GM12878 (cell line): ENCODE measurements at regions not wholly inside any gene's neighbourhood (a gene's known extent, or its start where the extent isn't known, plus 50 kb on each side); places are given as distances from the start of the nearest gene placed in this dataset.

Experiments used
- ATAC-seq: fragments of 200-7000 bp; cut with Tn5 transposase; 3 replicates; pipeline ENCODE4 v1.9.1; 2020; ENCODE audit warnings: mild to moderate bottlenecking, moderate library complexity
- BruUV-seq: library from RNA; stranded (reverse); fragments of 400-500 nt; replicated peaks from 2 replicates; lab custom pipeline; 2021; lab: Mats Ljungman, UMichigan
- CTCF ChIA-PET: fragments of 300-600 bp; sonication (Branson Sonifier 250); formaldehyde crosslinking; extraction: SDS; loops from one replicate; lab custom pipeline; 2021; ENCODE audit warnings: inconsistent platforms; lab: Yijun Ruan, JAX
- POLR2A ChIA-PET: fragments of 350-600 bp; formaldehyde crosslinking; extraction: SDS; loops from one replicate; lab custom pipeline; 2021; ENCODE audit warnings: inconsistent platforms; lab: Charles Lee
- RAD21 ChIA-PET: fragments of 300-600 bp; sonication (Branson Sonifier 250); formaldehyde crosslinking; loops from one replicate; lab custom pipeline; 2023; ENCODE audit warnings: antibody characterized with exemption; ENCODE audit not compliant: unreplicated experiment; lab: Charles Lee
- SMC1A ChIA-PET: fragments of 300-600 bp; sonication (Branson Sonifier 250); formaldehyde crosslinking; loops from one replicate; lab custom pipeline; 2023; ENCODE audit not compliant: unreplicated experiment, uncharacterized antibody; lab: Charles Lee
- DNase-seq: peaks from one replicate; pipeline ENCODE4 v3.0.0-alpha.2; 2011; ENCODE audit warnings: low read depth, low spot score
- FAIRE-seq: peaks from 3 replicates; lab custom pipeline; 2011; peaks lifted over from hg19 to GRCh38; lab: Jason Lieb, UNC
- H2AFZ ChIP-seq: 2 replicates; pipeline ENCODE4 v1.6.0; 2011; ENCODE audit warnings: low read depth, low read length, control low read depth; ENCODE audit not compliant: control insufficient read depth
- H3K27ac ChIP-seq: 2 replicates; pipeline ENCODE4 v1.5.1; 2011; ENCODE audit warnings: control low read depth; ENCODE audit not compliant: control insufficient read depth, insufficient read depth
- H3K27me3 ChIP-seq, 2 experiments: replicated peaks in 1 of 2; 2 replicates each; pipeline versions ENCODE4 v1.6.0 to v1.6.1; 2011; ENCODE audit warnings: low read length in 1 of 2; ENCODE audit not compliant: control insufficient read depth in 2 of 2, insufficient read depth in 2 of 2
- H3K36me3 ChIP-seq, 2 experiments: 2 replicates each; pipeline ENCODE4 v1.5.1; 2011; ENCODE audit warnings: low read length in 1 of 2; ENCODE audit not compliant: control insufficient read depth in 2 of 2, insufficient read depth in 2 of 2
- H3K4me1 ChIP-seq: 2 replicates; pipeline ENCODE4 v1.6.1; 2011; ENCODE audit warnings: mild to moderate bottlenecking, low read length, moderate library complexity, mixed read lengths; ENCODE audit not compliant: control insufficient read depth, insufficient read depth
- H3K4me2 ChIP-seq: 2 replicates; pipeline ENCODE4 v1.6.0; 2011; ENCODE audit warnings: control low read depth; ENCODE audit not compliant: control insufficient read depth, insufficient read depth
- H3K4me3 ChIP-seq: fragments of 200-600 bp; sonication (generic); 2 replicates; pipeline ENCODE4 v1.5.1; 2016
- H3K79me2 ChIP-seq: 2 replicates; pipeline ENCODE4 v1.6.0; 2011; ENCODE audit warnings: low read length; ENCODE audit not compliant: control insufficient read depth, insufficient read depth
- H3K9ac ChIP-seq: 2 replicates; pipeline ENCODE4 v1.8.0; 2011; ENCODE audit warnings: low read length, control low read depth, mixed read lengths; ENCODE audit not compliant: control insufficient read depth, insufficient read depth
- H3K9me3 ChIP-seq: replicated peaks from 3 replicates; pipeline ENCODE4 v1.5.1; 2011; ENCODE audit warnings: mild to moderate bottlenecking, low read length; ENCODE audit not compliant: control insufficient read depth, insufficient read depth
- H4K20me1 ChIP-seq: 2 replicates; pipeline ENCODE4 v1.6.0; 2011; ENCODE audit not compliant: control insufficient read depth, insufficient read depth
- CBFB ChIP-seq: IDR thresholded peaks from 2 replicates; pipeline ENCODE4 v1.6.1; 2016; ENCODE audit warnings: antibody characterized with exemption, low read depth
- HDAC2 ChIP-seq: fragments of 200-600 bp; sonication (generic); IDR thresholded peaks from 2 replicates; pipeline ENCODE4 v1.6.1; 2017
- NBN ChIP-seq: fragments of 450-650 bp; IDR thresholded peaks from 2 replicates; pipeline ENCODE4 v1.6.1; 2016
- PAX5 ChIP-seq: IDR thresholded peaks from 2 replicates; pipeline ENCODE4 v1.6.1; 2011; ENCODE audit warnings: low read depth, low read length, borderline replicate concordance
- SIN3A ChIP-seq: IDR thresholded peaks from 2 replicates; pipeline ENCODE4 v1.6.1; 2012; ENCODE audit warnings: low read depth, low read length, improper control_type of control experiment
- WRNIP1 ChIP-seq: IDR thresholded peaks from 2 replicates; pipeline ENCODE4 v1.6.1; 2011; ENCODE audit warnings: low read depth, low read length, improper control_type of control experiment, borderline replicate concordance
- WGBS: methylation state at CpG from one replicate; pipeline ENCODE4 v1.1.6; 2016; ENCODE audit warnings: low lambda C conversion rate; ENCODE audit not compliant: insufficient replicate concordance, insufficient coverage; ENCODE audit errors: missing lambda C conversion rate; 5-methylcytosine and 5-hydroxymethylcytosine counted together
- in situ Hi-C: fragments of 300-500 bp; cut with MboI; formaldehyde crosslinking; loops from 9 replicates; pipeline ENCODE4 v1.14.3; 2018; ENCODE audit warnings: mixed read lengths
- intact Hi-C: fragments of 100-400 bp; cut with micrococcal nuclease; formaldehyde crosslinking; loops from one replicate; pipeline ENCODE4 v1.14.2; 2022; ENCODE audit not compliant: unreplicated experiment

- Histone ChIP-seq H3K4me2 (no peak overlapping the region), H3K4me3 (no peak overlapping the region), H3K27ac (no peak overlapping the region)
- TF ChIP-seq WRNIP1, result no peak
- no peak for TF ChIP-seq PAX5
- no peak for TF ChIP-seq CBFB
- TF ChIP-seq, all 136 proteins: peak for 0
- intact Hi-C loops, result loop anchor here (5.0 kb wide), 1 partner anchor 292 kb away; no protein-coding TSS in a partner anchor
- peak; percentile 28; the same call in 1 of the 3 replicates for ATAC-seq
- Histone ChIP-seq H2AFZ (no peak overlapping the region), H4K20me1 (no peaks in the 10 kb centered on the region), H3K9ac (no peak overlapping the region), H3K9me3 (no peaks in the 10 kb centered on the region), H3K36me3 (no peaks in the 10 kb centered on the region), H3K4me1 (no peaks in the 10 kb centered on the region), H3K79me2 (no peaks in the 10 kb centered on the region), H3K27me3 (no peaks in the 10 kb centered on the region)
- ChIA-PET RAD21 (interaction anchor here (1.0 to 6.6 kb wide), 3 partner anchors 95 to 218 kb away, joined by 3 to 61 read pairs (median 3); partner anchors contain the start of gene PHLDA1), CTCF (interaction anchor here (2.6 kb wide), 1 partner anchor 212 kb away, joined by 6 read pairs; the partner anchor contains the start of gene PHLDA1), POLR2A (interaction anchor here (1.2 kb wide), 1 partner anchor 8 kb away, joined by 3 read pairs; no protein-coding TSS in a partner anchor), SMC1A (interaction anchor here (0.6 to 2.9 kb wide), 13 partner anchors 9 to 222 kb away, joined by 3 to 9 read pairs (median 3); no protein-coding TSS in a partner anchor)
- WGBS, result 45% methylated on average over 5 of the region's 5 CpGs
- no peak for DNase-seq
- in situ Hi-C loops, result no loop called here
- FAIRE-seq, result no peak
- no TSS peak for BruUV-seq
These were observed 212.1 kb downstream of the PHLDA1 start for GRCh38 chr12:75819512-75819911.

GRCh38 chr12:75818863-75819262, 212.7 kb downstream of the PHLDA1 start:
- no peak for FAIRE-seq
- Histone ChIP-seq H3K79me2 (no peaks in the 10 kb centered on the region), H3K36me3 (no peaks in the 10 kb centered on the region), H3K4me1 (no peaks in the 10 kb centered on the region), H3K4me3 (no peak overlapping the region), H2AFZ (no peak overlapping the region), H3K27me3 (no peaks in the 10 kb centered on the region), H3K4me2 (no peak overlapping the region), H3K27ac (no peak overlapping the region), H4K20me1 (no peaks in the 10 kb centered on the region), H3K9ac (no peak overlapping the region), H3K9me3 (no peaks in the 10 kb centered on the region)
- no peak for DNase-seq
- BruUV-seq, result no TSS peak
- in situ Hi-C loops (no loop called here), intact Hi-C loops (loop anchor here (5.0 kb wide), 1 partner anchor 292 kb away; no protein-coding TSS in a partner anchor)
- ChIA-PET CTCF (interaction anchor here (2.6 to 4.1 kb wide), 3 partner anchors 213 to 218 kb away, joined by 6 to 43 read pairs (median 15); partner anchors contain the start of gene PHLDA1), POLR2A (interaction anchor here (1.2 kb wide), 1 partner anchor 9 kb away, joined by 3 read pairs; no protein-coding TSS in a partner anchor), SMC1A (interaction anchor here (0.6 to 5.6 kb wide), 11 partner anchors 10 to 221 kb away, joined by 3 to 47 read pairs (median 4); partner anchors contain the start of gene PHLDA1), RAD21 (interaction anchor here (1.0 to 6.6 kb wide), 3 partner anchors 96 to 219 kb away, joined by 3 to 61 read pairs (median 3); partner anchors contain the start of gene PHLDA1)
- no peak for ATAC-seq
- TF ChIP-seq NBN (no peak), SIN3A (no peak), HDAC2 (no peak)
